ACHN (cell line): ENCODE measurements at regions not wholly inside any gene's neighbourhood (a gene's known extent, or its start where the extent isn't known, plus 50 kb on each side); places are given as distances from the start of the nearest gene placed in this dataset.
"Not testable (repeated sequence)": the region's sequence is repeated elsewhere in the genome, so short reads cannot be mapped to it uniquely, and the experiment has no call there.

Experiments used
- DNase-seq: peaks from one replicate; pipeline ENCODE4 v3.0.0-alpha.2; 2015
- in situ Hi-C: cut with HindIII; loops from 2 replicates; pipeline ENCODE4 v1.10.0; 2017; ENCODE audit warnings: low sequenced_read_pairs, low pct_ligation_motif_present, low pct_unique_long_range_greater_than_20kb

- in situ Hi-C loops, result no loop called here
Measured at GRCh38 chr3:107206141-107206540, 171.1 kb upstream of the CCDC54 start.

GRCh38 chr3:107206945-107207344 lies 170.3 kb upstream of the CCDC54 start:
- in situ Hi-C loops, result no loop called here
- DNase-seq, result no peak

More at GRCh38 chr3:107206141-107206540, 171.1 kb upstream of the CCDC54 start:
- peak; percentile 56 for DNase-seq

GRCh38 chr3:107208100-107208499 lies 169.1 kb upstream of the CCDC54 start:
- DNase-seq, result peak; percentile 17
- in situ Hi-C loops, result no loop called here

GRCh38 chr3:107208796-107209195 lies 168.4 kb upstream of the CCDC54 start:
- in situ Hi-C loops, result no loop called here
- no peak for DNase-seq

- no peak for DNase-seq
- in situ Hi-C loops, result no loop called here
Measured at GRCh38 chr3:107209302-107209990, 167.8 kb upstream of the CCDC54 start.

- DNase-seq, result no peak
- in situ Hi-C loops, result no loop called here
Measured at GRCh38 chr3:107211608-107212007, 165.6 kb upstream of the CCDC54 start.

- in situ Hi-C loops, result no loop called here
- no peak for DNase-seq
Measured at GRCh38 chr3:107212618-107213017, 164.6 kb upstream of the CCDC54 start.

GRCh38 chr3:107213044-107213669 lies 164.1 kb upstream of the CCDC54 start:
- in situ Hi-C loops, result no loop called here
- no peak for DNase-seq

GRCh38 chr3:107216229-107216628 lies 161.0 kb upstream of the CCDC54 start:
- in situ Hi-C loops, result no loop called here
- no peak for DNase-seq

GRCh38 chr3:107216711-107217110 lies 160.5 kb upstream of the CCDC54 start:
- in situ Hi-C loops, result no loop called here
- no peak for DNase-seq

- DNase-seq, result no peak
- in situ Hi-C loops, result no loop called here
Measured at GRCh38 chr3:107217172-107217571, 160.1 kb upstream of the CCDC54 start.

- in situ Hi-C loops, result no loop called here
- DNase-seq, result no peak
Measured at GRCh38 chr3:107218864-107219269, 158.4 kb upstream of the CCDC54 start.

- DNase-seq, result no peak
- in situ Hi-C loops, result no loop called here
Measured at GRCh38 chr3:107220538-107220937, 156.7 kb upstream of the CCDC54 start.

- DNase-seq, result no peak
- in situ Hi-C loops, result no loop called here
Measured at GRCh38 chr3:107221856-107222255, 155.4 kb upstream of the CCDC54 start.

- in situ Hi-C loops, result no loop called here
- no peak for DNase-seq
Measured at GRCh38 chr3:107222907-107223306, 154.3 kb upstream of the CCDC54 start.

- in situ Hi-C loops, result no loop called here
- DNase-seq, result no peak
Measured at GRCh38 chr3:107224026-107224596, 153.1 kb upstream of the CCDC54 start.

- no peak for DNase-seq
- in situ Hi-C loops, result no loop called here
Measured at GRCh38 chr3:107227091-107227490, 150.1 kb upstream of the CCDC54 start.

- not testable (repeated sequence) for DNase-seq
Measured at GRCh38 chr3:107233877-107234276, 143.4 kb upstream of the CCDC54 start.

GRCh38 chr3:107235193-107235927 lies 141.9 kb upstream of the CCDC54 start:
- peak; percentile 36 for DNase-seq
- in situ Hi-C loops, result no loop called here

More at GRCh38 chr3:107233877-107234276, 143.4 kb upstream of the CCDC54 start:
- in situ Hi-C loops, result not testable (repeated sequence)
